GM12878 (cell line): ENCODE measurements at regions not wholly inside any gene's neighbourhood (a gene's known extent, or its start where the extent isn't known, plus 50 kb on each side); places are given as distances from the start of the nearest gene placed in this dataset.

ENCODE experiments used
- ATAC-seq: fragments of 200-7000 bp; cut with Tn5 transposase; 3 replicates; pipeline ENCODE4 v1.9.1; 2020; ENCODE audit warnings: mild to moderate bottlenecking, moderate library complexity
- BruUV-seq: library from RNA; stranded (reverse); fragments of 400-500 nt; replicated peaks from 2 replicates; lab custom pipeline; 2021; lab: Mats Ljungman, UMichigan
- CTCF ChIA-PET: fragments of 300-600 bp; sonication (Branson Sonifier 250); formaldehyde crosslinking; extraction: SDS; loops from one replicate; lab custom pipeline; 2021; ENCODE audit warnings: inconsistent platforms; lab: Yijun Ruan, JAX
- POLR2A ChIA-PET: fragments of 350-600 bp; formaldehyde crosslinking; extraction: SDS; loops from one replicate; lab custom pipeline; 2021; ENCODE audit warnings: inconsistent platforms; lab: Charles Lee
- RAD21 ChIA-PET: fragments of 300-600 bp; sonication (Branson Sonifier 250); formaldehyde crosslinking; loops from one replicate; lab custom pipeline; 2023; ENCODE audit warnings: antibody characterized with exemption; ENCODE audit not compliant: unreplicated experiment; lab: Charles Lee
- SMC1A ChIA-PET: fragments of 300-600 bp; sonication (Branson Sonifier 250); formaldehyde crosslinking; loops from one replicate; lab custom pipeline; 2023; ENCODE audit not compliant: unreplicated experiment, uncharacterized antibody; lab: Charles Lee
- DNase-seq: peaks from one replicate; pipeline ENCODE4 v3.0.0-alpha.2; 2011; ENCODE audit warnings: low read depth, low spot score
- FAIRE-seq: peaks from 3 replicates; lab custom pipeline; 2011; peaks lifted over from hg19 to GRCh38; lab: Jason Lieb, UNC
- H2AFZ ChIP-seq: 2 replicates; pipeline ENCODE4 v1.6.0; 2011; ENCODE audit warnings: low read depth, low read length, control low read depth; ENCODE audit not compliant: control insufficient read depth
- H3K27ac ChIP-seq: 2 replicates; pipeline ENCODE4 v1.5.1; 2011; ENCODE audit warnings: control low read depth; ENCODE audit not compliant: control insufficient read depth, insufficient read depth
- H3K27me3 ChIP-seq, 2 experiments: replicated peaks in 1 of 2; 2 replicates each; pipeline versions ENCODE4 v1.6.0 to v1.6.1; 2011; ENCODE audit warnings: low read length in 1 of 2; ENCODE audit not compliant: control insufficient read depth in 2 of 2, insufficient read depth in 2 of 2
- H3K36me3 ChIP-seq, 2 experiments: 2 replicates each; pipeline ENCODE4 v1.5.1; 2011; ENCODE audit warnings: low read length in 1 of 2; ENCODE audit not compliant: control insufficient read depth in 2 of 2, insufficient read depth in 2 of 2
- H3K4me1 ChIP-seq: 2 replicates; pipeline ENCODE4 v1.6.1; 2011; ENCODE audit warnings: mild to moderate bottlenecking, low read length, moderate library complexity, mixed read lengths; ENCODE audit not compliant: control insufficient read depth, insufficient read depth
- H3K4me2 ChIP-seq: 2 replicates; pipeline ENCODE4 v1.6.0; 2011; ENCODE audit warnings: control low read depth; ENCODE audit not compliant: control insufficient read depth, insufficient read depth
- H3K4me3 ChIP-seq: fragments of 200-600 bp; sonication (generic); 2 replicates; pipeline ENCODE4 v1.5.1; 2016
- H3K79me2 ChIP-seq: 2 replicates; pipeline ENCODE4 v1.6.0; 2011; ENCODE audit warnings: low read length; ENCODE audit not compliant: control insufficient read depth, insufficient read depth
- H3K9ac ChIP-seq: 2 replicates; pipeline ENCODE4 v1.8.0; 2011; ENCODE audit warnings: low read length, control low read depth, mixed read lengths; ENCODE audit not compliant: control insufficient read depth, insufficient read depth
- H3K9me3 ChIP-seq: replicated peaks from 3 replicates; pipeline ENCODE4 v1.5.1; 2011; ENCODE audit warnings: mild to moderate bottlenecking, low read length; ENCODE audit not compliant: control insufficient read depth, insufficient read depth
- H4K20me1 ChIP-seq: 2 replicates; pipeline ENCODE4 v1.6.0; 2011; ENCODE audit not compliant: control insufficient read depth, insufficient read depth
- KAT2A ChIP-seq: conservative IDR thresholded peaks from 2 replicates; pipeline ENCODE4 v1.6.1; 2011; ENCODE audit warnings: low read depth, low read length; ENCODE audit not compliant: control insufficient read depth
- KLF5 ChIP-seq: fragments of 450-650 bp; IDR thresholded peaks from 2 replicates; pipeline ENCODE4 v1.6.1; 2014; ENCODE audit warnings: mild to moderate bottlenecking; ENCODE audit not compliant: partially characterized antibody
- MXI1 ChIP-seq: fragments of 150-350 bp; IDR thresholded peaks from 2 replicates; pipeline ENCODE4 v1.6.1; 2011; ENCODE audit warnings: low read depth, mild to moderate bottlenecking, inconsistent platforms, low read length, improper control_type of control experiment
- NFIC ChIP-seq: IDR thresholded peaks from 2 replicates; pipeline ENCODE4 v1.6.1; 2012; ENCODE audit warnings: low read depth, mild to moderate bottlenecking, inconsistent platforms, low read length, moderate library complexity
- USF2 ChIP-seq: IDR thresholded peaks from 2 replicates; pipeline ENCODE4 v1.6.1; 2011; ENCODE audit warnings: low read depth, low read length, improper control_type of control experiment, borderline replicate concordance
- ZBED1 ChIP-seq: IDR thresholded peaks from 2 replicates; pipeline ENCODE4 v1.6.1; 2016; ENCODE audit warnings: borderline replicate concordance
- ZNF384 ChIP-seq: IDR thresholded peaks from 2 replicates; pipeline ENCODE4 v1.6.1; 2012; ENCODE audit warnings: low read depth, mild to moderate bottlenecking, low read length, improper control_type of control experiment, borderline replicate concordance
- WGBS: methylation state at CpG from one replicate; pipeline ENCODE4 v1.1.6; 2016; ENCODE audit warnings: low lambda C conversion rate; ENCODE audit not compliant: insufficient replicate concordance, insufficient coverage; ENCODE audit errors: missing lambda C conversion rate; 5-methylcytosine and 5-hydroxymethylcytosine counted together
- in situ Hi-C: fragments of 300-500 bp; cut with MboI; formaldehyde crosslinking; loops from 9 replicates; pipeline ENCODE4 v1.14.3; 2018; ENCODE audit warnings: mixed read lengths
- intact Hi-C: fragments of 100-400 bp; cut with micrococcal nuclease; formaldehyde crosslinking; loops from one replicate; pipeline ENCODE4 v1.14.2; 2022; ENCODE audit not compliant: unreplicated experiment

- ChIA-PET CTCF (interaction anchor here (0.6 kb wide), 1 partner anchor 10 kb away, joined by 3 read pairs; no protein-coding TSS in a partner anchor), POLR2A (no interaction called here), RAD21 (no interaction called here), SMC1A (interaction anchor here (0.5 kb wide), 1 partner anchor 78 kb away, joined by 3 read pairs; no protein-coding TSS in a partner anchor)
- intact Hi-C loops (no loop called here), in situ Hi-C loops (no loop called here)
- H3K9ac ChIP-seq = no peak overlapping the region
- H3K9me3 ChIP-seq = no peaks in the 10 kb centered on the region
- no peak overlapping the region for H3K27ac ChIP-seq
- TF ChIP-seq MXI1 (no peak), USF2 (no peak), KAT2A (no peak), ZNF384 (no peak), NFIC (no peak), ZBED1 (no peak), KLF5 (no peak)
- no peaks in the 10 kb centered on the region for H3K27me3 ChIP-seq
- BruUV-seq = no TSS peak
- H3K4me1 ChIP-seq = no peaks in the 10 kb centered on the region
- 14% methylated on average over 4 of the region's 4 CpGs for WGBS
- FAIRE-seq (no peak), ATAC-seq (no peak), DNase-seq (no peak)
- H3K79me2 ChIP-seq = no peaks in the 10 kb centered on the region
- H3K36me3 ChIP-seq = no peaks in the 10 kb centered on the region
- no peak overlapping the region for H3K4me2 ChIP-seq
- no peaks in the 10 kb centered on the region for H4K20me1 ChIP-seq
- H2AFZ ChIP-seq = no peak overlapping the region
- no peak overlapping the region for H3K4me3 ChIP-seq
These were observed 232.5 kb downstream of the PCDH7 start for GRCh38 chr4:30952526-30953219.
